Liver (tissue), 8 donors: ENCODE measurements at regions not wholly inside any gene's neighbourhood (a gene's known extent, or its start where the extent isn't known, plus 50 kb on each side); places are given as distances from the start of the nearest gene placed in this dataset.

Experiments used
- DNase-seq: peaks from one replicate; pipeline ENCODE4 v3.0.0-alpha.2; 2017; ENCODE audit warnings: low spot score
- H3K27ac ChIP-seq, 2 donors: one replicate each; pipeline ENCODE4 v1.7.0; 2013; ENCODE audit warnings: inconsistent platforms in 2 of 2, low read length in 2 of 2, control low read depth in 1 of 2, low read depth in 1 of 2, mild to moderate bottlenecking in 1 of 2
- H3K27me3 ChIP-seq, 4 donors: one replicate each; pipeline versions ENCODE4 v1.6.1 to v1.7.0; 2013; ENCODE audit warnings: low read length in 3 of 4, inconsistent platforms in 1 of 4, mild to moderate bottlenecking in 1 of 4, moderate library complexity in 1 of 4; ENCODE audit not compliant: control insufficient read depth in 4 of 4, insufficient read depth in 4 of 4
- H3K36me3 ChIP-seq, 4 donors: one replicate each; pipeline versions ENCODE4 v1.6.1 to v1.7.0; 2013; ENCODE audit warnings: low read length in 3 of 4, mild to moderate bottlenecking in 3 of 4, low read depth in 1 of 4, moderate library complexity in 1 of 4; ENCODE audit not compliant: control insufficient read depth in 4 of 4, insufficient read depth in 3 of 4
- H3K4me1 ChIP-seq, 4 donors: one replicate each; pipeline versions ENCODE4 v1.6.1 to v1.7.0; 2013; ENCODE audit warnings: low read length in 3 of 4, mild to moderate bottlenecking in 3 of 4, moderate library complexity in 1 of 4; ENCODE audit not compliant: control insufficient read depth in 4 of 4, insufficient read depth in 4 of 4
- H3K4me3 ChIP-seq, 3 donors: one replicate each; pipeline versions ENCODE4 v1.6.1 to v1.7.0; 2013; ENCODE audit warnings: low read length in 3 of 3, control low read depth in 1 of 3, low read depth in 1 of 3, mild to moderate bottlenecking in 1 of 3
- H3K9ac ChIP-seq, 2 donors: one replicate each; pipeline ENCODE4 v1.7.0; 2013; ENCODE audit warnings: low read length in 2 of 2, mild to moderate bottlenecking in 2 of 2, moderate library complexity in 2 of 2, control low read depth in 1 of 2, low read depth in 1 of 2
- H3K9me3 ChIP-seq, 4 donors: one replicate each; pipeline versions ENCODE4 v1.6.1 to v1.7.0; 2013; ENCODE audit warnings: low read length in 3 of 4; ENCODE audit not compliant: control insufficient read depth in 4 of 4
- ATF3 ChIP-seq: IDR thresholded peaks from 2 replicates; pipeline ENCODE4 v1.6.1; 2016; ENCODE audit warnings: antibody characterized with exemption
- CTCF ChIP-seq: fragments of 150-350 bp; IDR thresholded peaks from 2 replicates; pipeline ENCODE4 v1.5.1; 2017; ENCODE audit warnings: improper control_type of control experiment, low read depth, low read length; ENCODE audit not compliant: missing input control
- EGR1 ChIP-seq, 2 donors: IDR thresholded peaks; 2 replicates each; pipeline ENCODE4 v1.6.1; 2016 to 2018; ENCODE audit warnings: antibody characterized with exemption in 2 of 2, low read depth in 2 of 2
- FOXA1 ChIP-seq: IDR thresholded peaks from 2 replicates; pipeline ENCODE4 v1.6.1; 2016; ENCODE audit warnings: antibody characterized with exemption
- FOXA2 ChIP-seq: IDR thresholded peaks from 2 replicates; pipeline ENCODE4 v1.6.1; 2016; ENCODE audit warnings: antibody characterized with exemption
- GABPA ChIP-seq, 2 donors: IDR thresholded peaks in 1 of 2; conservative IDR thresholded peaks in 1 of 2; 2 replicates each; pipeline ENCODE4 v1.6.1; 2016; ENCODE audit warnings: antibody characterized with exemption in 2 of 2, mild to moderate bottlenecking in 1 of 2, moderate library complexity in 1 of 2
- HNF4A ChIP-seq, 2 donors: conservative IDR thresholded peaks; 2 replicates each; pipeline ENCODE4 v1.6.1; 2016; ENCODE audit warnings: antibody characterized with exemption in 2 of 2, mild to moderate bottlenecking in 2 of 2
- HNF4G ChIP-seq: IDR thresholded peaks from 2 replicates; pipeline ENCODE4 v1.6.1; 2016; ENCODE audit warnings: antibody characterized with exemption
- JUND ChIP-seq, 2 donors: IDR thresholded peaks; 2 replicates each; pipeline ENCODE4 v1.6.1; 2016; ENCODE audit warnings: antibody characterized with exemption in 2 of 2
- MAX ChIP-seq: IDR thresholded peaks from 2 replicates; pipeline ENCODE4 v1.6.1; 2016; ENCODE audit warnings: antibody characterized with exemption
- NR2F2 ChIP-seq: IDR thresholded peaks from 2 replicates; pipeline ENCODE4 v1.6.1; 2016; ENCODE audit warnings: antibody characterized with exemption
- RAD21 ChIP-seq, 2 donors: IDR thresholded peaks; 2 replicates each; pipeline ENCODE4 v1.6.1; 2016; ENCODE audit warnings: antibody characterized with exemption in 2 of 2, mild to moderate bottlenecking in 2 of 2
- REST ChIP-seq: IDR thresholded peaks from 2 replicates; pipeline ENCODE4 v1.6.1; 2016; ENCODE audit warnings: antibody characterized with exemption, mild to moderate bottlenecking
- RXRA ChIP-seq, 2 donors: IDR thresholded peaks; 2 replicates each; pipeline ENCODE4 v1.6.1; 2017 to 2018; ENCODE audit warnings: antibody characterized with exemption in 2 of 2, mild to moderate bottlenecking in 1 of 2
- SP1 ChIP-seq: IDR thresholded peaks from 2 replicates; pipeline ENCODE4 v1.6.1; 2018; ENCODE audit warnings: antibody characterized with exemption, mild to moderate bottlenecking
- TAF1 ChIP-seq: conservative IDR thresholded peaks from 2 replicates; pipeline ENCODE4 v1.6.1; 2016; ENCODE audit warnings: antibody characterized with exemption, mild to moderate bottlenecking
- YY1 ChIP-seq: IDR thresholded peaks from 2 replicates; pipeline ENCODE4 v1.6.1; 2016; ENCODE audit warnings: antibody characterized with exemption, mild to moderate bottlenecking
- ZBTB33 ChIP-seq: IDR thresholded peaks from 2 replicates; pipeline ENCODE4 v1.6.1; 2016; ENCODE audit warnings: antibody characterized with exemption
- WGBS: extraction: QIAGEN DNeasy Blood & Tissue Kit; methylation state at CpG from one replicate; pipeline ENCODE4 v1.1.7; 2013; 5-methylcytosine and 5-hydroxymethylcytosine counted together
- donor health status: healthy.
- donor health status: healthy.
- donor health status: healthy.
- donor health status: healthy.
- donor health status: healthy.

GRCh38 chr4:36753048-36753447 is 471.6 kb downstream of the DTHD1 start:
- Histone ChIP-seq H3K27ac (no peak overlapping the region), H3K9ac (no peak overlapping the region), H3K4me1 (no peaks in the 10 kb centered on the region), H3K36me3 (no peaks in the 10 kb centered on the region), H3K27me3 (no peaks in the 10 kb centered on the region), H3K9me3 (no peaks in the 10 kb centered on the region), H3K4me3 (no peak overlapping the region)
- no peak for DNase-seq
- TF ChIP-seq FOXA2 (no peak), MAX (no peak), SP1 (no peak), CTCF (no peak), RAD21 (IDR thresholded peaks at IDR 0.05) (no peak), ATF3 (no peak), JUND (IDR thresholded peaks at IDR 0.05) (no peak), HNF4A (conservative IDR thresholded peaks at IDR 0.05) (no peak), YY1 (no peak), NR2F2 (no peak), TAF1 (no peak), GABPA (IDR thresholded peaks at IDR 0.05 in 1 of 2, conservative IDR thresholded peaks at IDR 0.05 in 1 of 2) (no peak), HNF4G (no peak), ZBTB33 (no peak), FOXA1 (no peak), RXRA (IDR thresholded peaks at IDR 0.05) (no peak), EGR1 (IDR thresholded peaks at IDR 0.05; ENCODE audit: low read depth in 2 of 2) (no peak), REST (no peak)
- WGBS = 85% methylated on average over 3 of the region's 3 CpGs
